HepG2 (cell line): ENCODE measurements at regions not wholly inside any gene's neighbourhood (a gene's known extent, or its start where the extent isn't known, plus 50 kb on each side); places are given as distances from the start of the nearest gene placed in this dataset.
A peak's percentile ranks its signal among the peaks of the same experiment; 100 is the strongest.

Source experiments
- ATRX ChIP-seq: sonication (generic); formaldehyde crosslinking; IDR thresholded peaks from 2 replicates; pipeline ENCODE4 v1.4.0; 2020; ENCODE audit warnings: missing genetic modification reagents, borderline replicate concordance
- CCDC6 ChIP-seq: sonication (generic); formaldehyde crosslinking; IDR thresholded peaks from 2 replicates; pipeline ENCODE4 v1.8.1; 2022; ENCODE audit warnings: mild to moderate bottlenecking, missing genetic modification reagents, moderate library complexity
- FOXC1 ChIP-seq: sonication (generic); formaldehyde crosslinking; IDR thresholded peaks from 2 replicates; pipeline ENCODE4 v1.8.0; 2022; ENCODE audit warnings: mild to moderate bottlenecking, missing genetic modification reagents, borderline replicate concordance
- IRF2 ChIP-seq: IDR thresholded peaks from 2 replicates; pipeline ENCODE4 v1.6.1; 2018; ENCODE audit warnings: missing genetic modification reagents, missing compliant biosample characterization
- MEF2D ChIP-seq: sonication (generic); formaldehyde crosslinking; IDR thresholded peaks from 2 replicates; pipeline ENCODE4 v1.5.1; 2020; ENCODE audit warnings: mild to moderate bottlenecking, missing genetic modification reagents
- RBAK ChIP-seq: sonication (generic); formaldehyde crosslinking; IDR thresholded peaks from 2 replicates; pipeline ENCODE4 v1.5.1; 2020; ENCODE audit warnings: mild to moderate bottlenecking, missing genetic modification reagents
- SRSF1 ChIP-seq: fragments of 200-400 bp; formaldehyde crosslinking; optimal IDR thresholded peaks from 2 replicates; pipeline ENCODE3; 2017; ENCODE audit warnings: mild to moderate bottlenecking, low read depth, low read length, moderate library complexity
- THAP7 ChIP-seq: sonication (generic); formaldehyde crosslinking; IDR thresholded peaks from 2 replicates; pipeline ENCODE4 v1.8.1; 2023; ENCODE audit warnings: mild to moderate bottlenecking, missing genetic modification reagents
- ZHX1 ChIP-seq: sonication (generic); formaldehyde crosslinking; IDR thresholded peaks from 2 replicates; pipeline ENCODE4 v1.8.1; 2022; ENCODE audit warnings: low read depth, mild to moderate bottlenecking, missing genetic modification reagents
- ZMYM2 ChIP-seq: sonication (generic); formaldehyde crosslinking; IDR thresholded peaks from 2 replicates; pipeline ENCODE4 v1.8.0; 2022; ENCODE audit warnings: mild to moderate bottlenecking, missing genetic modification reagents
- ZNF232 ChIP-seq: sonication (generic); formaldehyde crosslinking; IDR thresholded peaks from 2 replicates; pipeline ENCODE4 v1.4.0; 2020; ENCODE audit warnings: missing genetic modification reagents, borderline replicate concordance
- ZNF275 ChIP-seq: sonication (generic); formaldehyde crosslinking; IDR thresholded peaks from 2 replicates; pipeline ENCODE4 v1.8.0; 2022; ENCODE audit warnings: missing genetic modification reagents, mild to moderate bottlenecking, inconsistent platforms, borderline replicate concordance
- ZNF577 ChIP-seq: sonication (generic); formaldehyde crosslinking; IDR thresholded peaks from 2 replicates; pipeline ENCODE4 v1.4.0; 2020; ENCODE audit warnings: mild to moderate bottlenecking, low read depth, missing genetic modification reagents, borderline replicate concordance
- ZNF7 ChIP-seq: IDR thresholded peaks from 2 replicates; pipeline ENCODE4 v1.6.1; 2016; ENCODE audit warnings: missing biosample characterization, missing genetic modification reagents
- ZNF790 ChIP-seq: sonication (generic); formaldehyde crosslinking; IDR thresholded peaks from 2 replicates; pipeline ENCODE4 v1.8.0; 2022; ENCODE audit warnings: missing genetic modification reagents, mild to moderate bottlenecking, borderline replicate concordance
- ZNF891 ChIP-seq: sonication (generic); formaldehyde crosslinking; IDR thresholded peaks from 2 replicates; pipeline ENCODE4 v1.5.0; 2020; ENCODE audit warnings: mild to moderate bottlenecking, missing genetic modification reagents
- TF ChIP-seq, protein P1 (sequence below): sonication (generic); formaldehyde crosslinking; conservative IDR thresholded peaks from 2 replicates; pipeline ENCODE4 v1.4.0; 2020; ENCODE audit warnings: missing genetic modification reagents
- TF ChIP-seq, protein P2 (sequence below): sonication (generic); formaldehyde crosslinking; IDR thresholded peaks from 2 replicates; pipeline ENCODE4 v1.4.0; 2020; ENCODE audit warnings: missing genetic modification reagents
- TF ChIP-seq, protein P3 (sequence below): sonication (generic); formaldehyde crosslinking; IDR thresholded peaks from 2 replicates; pipeline ENCODE4 v1.5.0; 2020; ENCODE audit warnings: missing genetic modification reagents

GRCh38 chr1:228647523-228648444, 87.5 kb upstream of the RHOU start (continued):
- TF ChIP-seq ZHX1 (CRISPR knock-in tag) (no peak), ATRX (CRISPR knock-in tag) (no peak), IRF2 (CRISPR knock-in tag) (0 out of 2 replicates have a peak, but pooled peaks have one; percentile 37), SRSF1 (no peak), ZNF891 (peak; percentile 77), ZNF7 (CRISPR knock-in tag) (0 out of 2 replicates have a peak, but pooled peaks have one; percentile 0), ZNF790 (CRISPR knock-in tag) (peak; percentile 69; the same call in 1 of the 2 replicates), FOXC1 (peak; percentile 74; the same call in 1 of the 2 replicates), ZNF275 (peak; percentile 31; the same call in 1 of the 2 replicates), ZMYM2 (CRISPR knock-in tag) (peak; percentile 67), THAP7 (CRISPR knock-in tag) (0 out of 2 replicates have a peak, but pooled peaks have one; percentile 57), RBAK (CRISPR knock-in tag) (0 out of 2 replicates have a peak, but pooled peaks have one; percentile 19), CCDC6 (CRISPR knock-in tag) (peak; percentile 62; the same call in 1 of the 2 replicates), MEF2D (CRISPR knock-in tag) (peak; percentile 43; the same call in 1 of the 2 replicates), ZNF577 (no peak), ZNF232 (0 out of 2 replicates have a peak, but pooled peaks have one; percentile 49)
- TF ChIP-seq, protein P1, sequence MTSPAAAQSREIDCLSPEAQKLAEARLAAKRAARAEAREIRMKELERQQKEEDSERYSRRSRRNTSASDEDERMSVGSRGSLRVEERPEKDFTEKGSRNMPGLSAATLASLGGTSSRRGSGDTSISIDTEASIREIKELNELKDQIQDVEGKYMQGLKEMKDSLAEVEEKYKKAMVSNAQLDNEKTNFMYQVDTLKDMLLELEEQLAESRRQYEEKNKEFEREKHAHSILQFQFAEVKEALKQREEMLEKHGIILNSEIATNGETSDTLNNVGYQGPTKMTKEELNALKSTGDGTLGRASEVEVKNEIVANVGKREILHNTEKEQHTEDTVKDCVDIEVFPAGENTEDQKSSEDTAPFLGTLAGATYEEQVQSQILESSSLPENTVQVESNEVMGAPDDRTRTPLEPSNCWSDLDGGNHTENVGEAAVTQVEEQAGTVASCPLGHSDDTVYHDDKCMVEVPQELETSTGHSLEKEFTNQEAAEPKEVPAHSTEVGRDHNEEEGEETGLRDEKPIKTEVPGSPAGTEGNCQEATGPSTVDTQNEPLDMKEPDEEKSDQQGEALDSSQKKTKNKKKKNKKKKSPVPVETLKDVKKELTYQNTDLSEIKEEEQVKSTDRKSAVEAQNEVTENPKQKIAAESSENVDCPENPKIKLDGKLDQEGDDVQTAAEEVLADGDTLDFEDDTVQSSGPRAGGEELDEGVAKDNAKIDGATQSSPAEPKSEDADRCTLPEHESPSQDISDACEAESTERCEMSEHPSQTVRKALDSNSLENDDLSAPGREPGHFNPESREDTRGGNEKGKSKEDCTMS (CRISPR knock-in tag): no peak
- TF ChIP-seq, protein P2, sequence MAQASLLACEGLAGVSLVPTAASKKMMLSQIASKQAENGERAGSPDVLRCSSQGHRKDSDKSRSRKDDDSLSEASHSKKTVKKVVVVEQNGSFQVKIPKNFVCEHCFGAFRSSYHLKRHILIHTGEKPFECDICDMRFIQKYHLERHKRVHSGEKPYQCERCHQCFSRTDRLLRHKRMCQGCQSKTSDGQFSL: no peak
- TF ChIP-seq, protein P3, sequence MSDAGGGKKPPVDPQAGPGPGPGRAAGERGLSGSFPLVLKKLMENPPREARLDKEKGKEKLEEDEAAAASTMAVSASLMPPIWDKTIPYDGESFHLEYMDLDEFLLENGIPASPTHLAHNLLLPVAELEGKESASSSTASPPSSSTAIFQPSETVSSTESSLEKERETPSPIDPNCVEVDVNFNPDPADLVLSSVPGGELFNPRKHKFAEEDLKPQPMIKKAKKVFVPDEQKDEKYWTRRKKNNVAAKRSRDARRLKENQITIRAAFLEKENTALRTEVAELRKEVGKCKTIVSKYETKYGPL (CRISPR knock-in tag): 0 out of 2 replicates have a peak, but pooled peaks have one; percentile 51
